NCI-H146 (cell line): ENCODE measurements at regions not wholly inside any gene's neighbourhood (a gene's known extent, or its start where the extent isn't known, plus 50 kb on each side); places are given as distances from the start of the nearest gene placed in this dataset.

Experiments
- DNase-seq: peaks from one replicate; lab custom pipeline; 2025; lab: John Stamatoyannopoulos, UW

- no peak for DNase-seq
These were observed 50.0 kb downstream of the PIK3C2A start for GRCh38 chr11:17157761-17158160.

- DNase-seq, result no peak
These were observed 51.5 kb downstream of the PIK3C2A start for GRCh38 chr11:17156283-17156682.

GRCh38 chr11:17154409-17155159, 53.2 kb downstream of the PIK3C2A start:
- DNase-seq, result no peak

- no peak for DNase-seq
These were observed 54.0 kb downstream of the PIK3C2A start for GRCh38 chr11:17153757-17154156.

- DNase-seq, result no peak
These were observed 55.5 kb downstream of the PIK3C2A start for GRCh38 chr11:17152306-17152705.

- DNase-seq, result no peak
These were observed 57.3 kb downstream of the PIK3C2A start for GRCh38 chr11:17150521-17150920.

GRCh38 chr11:17148536-17148935, 59.2 kb downstream of the PIK3C2A start:
- DNase-seq, result no peak

- no peak for DNase-seq
These were observed 61.8 kb downstream of the PIK3C2A start for GRCh38 chr11:17145972-17146371.

- DNase-seq, result no peak
These were observed 65.0 kb upstream of the RPS13 start for GRCh38 chr11:17142450-17142849.

- DNase-seq, result no peak
These were observed 63.7 kb upstream of the RPS13 start for GRCh38 chr11:17141156-17141555.

GRCh38 chr11:17138562-17138961, 61.1 kb upstream of the RPS13 start:
- no peak for DNase-seq

GRCh38 chr11:17135916-17136683, 58.6 kb upstream of the RPS13 start:
- DNase-seq, result no peak

- DNase-seq, result peak; percentile 29
These were observed 55.2 kb upstream of the RPS13 start for GRCh38 chr11:17132654-17133053.

GRCh38 chr11:17129003-17129402, 51.5 kb upstream of the RPS13 start:
- no peak for DNase-seq
